ENCODE measurements at regions not wholly inside any gene's neighbourhood (a gene's known extent, or its start where the extent isn't known, plus 50 kb on each side); places are given as distances from the start of the nearest gene placed in this dataset.

GRCh38 chr10:63987212-63987611 lies 466.0 kb downstream of the REEP3 start:
- TF ChIP-seq, protein P1, sequence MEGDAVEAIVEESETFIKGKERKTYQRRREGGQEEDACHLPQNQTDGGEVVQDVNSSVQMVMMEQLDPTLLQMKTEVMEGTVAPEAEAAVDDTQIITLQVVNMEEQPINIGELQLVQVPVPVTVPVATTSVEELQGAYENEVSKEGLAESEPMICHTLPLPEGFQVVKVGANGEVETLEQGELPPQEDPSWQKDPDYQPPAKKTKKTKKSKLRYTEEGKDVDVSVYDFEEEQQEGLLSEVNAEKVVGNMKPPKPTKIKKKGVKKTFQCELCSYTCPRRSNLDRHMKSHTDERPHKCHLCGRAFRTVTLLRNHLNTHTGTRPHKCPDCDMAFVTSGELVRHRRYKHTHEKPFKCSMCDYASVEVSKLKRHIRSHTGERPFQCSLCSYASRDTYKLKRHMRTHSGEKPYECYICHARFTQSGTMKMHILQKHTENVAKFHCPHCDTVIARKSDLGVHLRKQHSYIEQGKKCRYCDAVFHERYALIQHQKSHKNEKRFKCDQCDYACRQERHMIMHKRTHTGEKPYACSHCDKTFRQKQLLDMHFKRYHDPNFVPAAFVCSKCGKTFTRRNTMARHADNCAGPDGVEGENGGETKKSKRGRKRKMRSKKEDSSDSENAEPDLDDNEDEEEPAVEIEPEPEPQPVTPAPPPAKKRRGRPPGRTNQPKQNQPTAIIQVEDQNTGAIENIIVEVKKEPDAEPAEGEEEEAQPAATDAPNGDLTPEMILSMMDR (IDR thresholded peaks at IDR 0.05): no peak
- TF ChIP-seq POLR2A (IDR thresholded peaks at IDR 0.05): no peak

Data from Peyer's patch (tissue), 4 donors.